Hematopoietic multipotent progenitor cell treated with erythropoietin and hydrocortisone succinate and interleukin-3 and kit ligand, for 6 days (in vitro differentiated cells): ENCODE measurements at regions not wholly inside any gene's neighbourhood (a gene's known extent, or its start where the extent isn't known, plus 50 kb on each side); places are given as distances from the start of the nearest gene placed in this dataset.
A peak's percentile ranks its signal among the peaks of the same experiment; 100 is the strongest.

ENCODE experiments used
- DNase-seq: peaks from one replicate; pipeline ENCODE4 v3.0.0-alpha.2; 2015

DNA sequence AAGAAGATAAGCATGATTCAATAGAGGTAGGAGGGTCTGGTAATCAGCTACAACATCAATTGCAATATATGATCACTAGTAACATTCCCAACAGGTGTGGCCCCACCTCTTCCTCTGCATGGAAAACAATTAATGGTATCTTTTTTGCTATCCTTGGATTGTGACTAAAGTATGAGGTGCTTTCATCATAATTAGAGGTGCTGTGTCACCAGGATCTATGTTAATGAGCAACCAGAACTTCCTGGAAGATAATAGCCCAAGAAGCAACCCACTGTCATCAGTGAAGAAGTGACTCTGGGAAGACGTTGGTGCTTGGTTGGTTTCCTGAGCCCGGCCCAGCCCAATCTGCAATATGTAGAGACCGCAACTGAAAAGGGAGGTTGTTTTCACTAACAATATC, 167.2 kb downstream of the SETD4 start:
- no peak for DNase-seq

DNA sequence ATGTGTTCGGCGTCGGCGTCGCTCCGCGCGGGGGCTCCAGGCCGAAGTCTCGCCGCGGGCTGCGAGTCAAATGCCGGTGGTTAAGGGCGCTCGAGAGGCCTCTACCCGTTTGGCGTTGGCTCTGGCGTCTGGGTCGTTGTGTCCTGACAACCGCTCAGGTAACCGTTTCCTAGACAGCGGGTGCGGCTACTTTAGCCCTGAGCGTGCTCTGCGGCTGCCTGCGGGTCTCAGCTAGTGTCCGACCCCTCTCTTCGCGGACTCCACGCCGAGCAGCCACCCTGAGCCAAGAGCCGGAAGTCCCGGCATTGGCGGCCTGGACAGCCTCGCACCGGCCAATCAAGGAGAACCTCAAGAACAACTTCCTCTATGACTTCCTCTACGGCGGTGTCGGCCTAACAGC, 173.4 kb downstream of the SETD4 start:
- no peak for DNase-seq

DNA sequence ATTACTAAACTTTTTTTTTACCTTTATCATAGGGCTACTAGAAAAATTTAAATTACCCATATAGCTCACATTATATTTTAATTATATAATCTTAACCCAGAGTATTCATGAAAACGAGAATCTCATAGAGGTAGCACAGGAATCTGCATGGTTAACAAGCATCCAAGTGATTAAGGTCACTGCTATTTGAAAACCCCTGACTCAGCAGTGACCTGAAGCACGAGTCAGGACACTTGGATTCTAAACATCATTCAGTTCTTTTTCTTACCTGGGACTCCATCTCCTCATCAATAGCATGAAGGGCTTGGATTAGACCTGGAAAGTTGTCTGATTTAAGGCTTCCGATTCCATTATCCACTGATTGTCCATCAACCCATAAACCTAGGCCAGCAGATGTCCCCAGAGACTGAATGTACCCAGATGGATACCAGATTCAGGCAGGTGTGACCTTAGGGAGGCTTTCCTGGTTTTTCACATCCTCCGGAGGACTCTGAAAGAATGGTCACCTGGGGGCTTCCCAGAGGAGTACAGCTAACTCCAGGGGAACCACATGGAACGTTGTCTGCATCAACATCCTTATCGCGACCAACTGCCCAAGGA, 174.3 kb downstream of the SETD4 start:
- no peak for DNase-seq

DNA sequence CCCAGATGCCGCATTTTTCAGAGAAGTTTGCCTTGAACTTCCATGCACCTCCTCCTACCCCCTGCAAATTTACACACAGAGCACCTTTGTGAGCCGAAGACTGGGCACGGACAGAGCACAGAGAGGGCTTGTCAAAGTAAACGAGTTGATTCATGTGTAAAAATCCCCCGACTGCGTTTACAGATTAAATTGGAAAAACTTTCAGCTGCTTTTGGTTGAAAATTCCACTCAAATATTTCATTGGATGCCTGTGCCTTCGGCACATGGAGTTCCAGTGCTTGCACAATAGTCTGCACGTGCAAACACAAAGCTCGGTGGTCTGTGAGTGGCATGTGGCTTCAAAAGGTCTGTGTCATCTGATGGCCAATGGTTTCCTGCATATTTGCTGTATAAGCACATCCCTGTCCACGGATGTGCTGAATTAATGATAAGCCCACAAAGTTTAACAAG, 177.5 kb downstream of the SETD4 start:
- DNase-seq: no peak

DNA sequence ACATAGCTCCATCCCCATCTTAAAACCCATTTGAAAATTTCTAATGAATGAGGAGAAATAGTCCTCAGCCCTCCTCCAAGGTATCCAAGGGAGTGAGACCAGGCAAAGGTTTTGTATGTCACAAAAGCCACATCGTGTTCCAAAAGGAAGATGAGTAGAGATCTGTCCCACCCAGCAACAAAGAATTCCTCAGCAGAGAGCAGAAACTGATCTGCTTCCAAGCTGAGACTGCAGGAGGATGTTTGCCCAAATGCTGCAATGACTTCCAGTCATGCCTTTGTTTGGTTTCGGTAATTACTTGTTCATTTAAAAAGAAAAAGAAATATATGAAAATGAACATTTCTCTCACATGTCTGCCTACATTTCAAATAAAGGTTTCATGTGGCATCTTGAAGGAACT, 186.9 kb downstream of the SETD4 start:
- DNase-seq: no peak

DNA sequence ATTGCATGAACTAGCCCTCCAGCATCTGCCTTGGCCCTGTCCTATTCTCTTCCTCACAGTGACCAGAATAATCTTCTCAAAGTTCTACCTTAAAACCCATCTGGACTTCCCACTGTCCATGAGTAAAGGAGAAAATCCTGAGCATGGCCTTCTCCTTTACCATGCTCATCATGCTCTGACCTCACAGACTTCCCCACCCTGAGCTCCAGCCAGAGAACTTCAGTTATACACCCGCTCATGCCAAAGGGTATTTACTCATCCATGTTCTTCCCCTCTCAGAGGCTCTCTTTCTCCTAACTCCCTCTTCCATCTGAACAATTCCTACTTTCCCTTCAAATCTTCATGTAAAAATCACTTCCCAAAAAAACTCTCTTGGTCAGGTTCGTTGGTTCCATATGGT, 188.4 kb downstream of the SETD4 start:
- DNase-seq: no peak

DNA sequence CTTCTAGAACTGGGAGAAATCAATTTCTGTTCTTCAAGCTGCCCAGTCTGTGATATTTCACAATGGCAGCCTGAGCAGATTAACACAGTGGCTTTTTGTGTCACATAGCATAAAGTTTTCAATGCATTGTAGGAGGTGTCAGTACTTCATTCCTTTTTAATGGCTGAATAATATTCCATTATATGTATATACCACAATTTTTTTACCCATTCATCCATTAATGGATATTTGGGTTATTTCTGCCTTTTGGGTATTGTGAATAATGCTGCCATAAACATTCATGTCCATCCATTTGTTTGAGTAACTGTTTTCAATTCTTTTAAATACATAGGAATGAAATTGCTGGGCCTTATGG, 191.5 kb downstream of the SETD4 start:
- no peak for DNase-seq

DNA sequence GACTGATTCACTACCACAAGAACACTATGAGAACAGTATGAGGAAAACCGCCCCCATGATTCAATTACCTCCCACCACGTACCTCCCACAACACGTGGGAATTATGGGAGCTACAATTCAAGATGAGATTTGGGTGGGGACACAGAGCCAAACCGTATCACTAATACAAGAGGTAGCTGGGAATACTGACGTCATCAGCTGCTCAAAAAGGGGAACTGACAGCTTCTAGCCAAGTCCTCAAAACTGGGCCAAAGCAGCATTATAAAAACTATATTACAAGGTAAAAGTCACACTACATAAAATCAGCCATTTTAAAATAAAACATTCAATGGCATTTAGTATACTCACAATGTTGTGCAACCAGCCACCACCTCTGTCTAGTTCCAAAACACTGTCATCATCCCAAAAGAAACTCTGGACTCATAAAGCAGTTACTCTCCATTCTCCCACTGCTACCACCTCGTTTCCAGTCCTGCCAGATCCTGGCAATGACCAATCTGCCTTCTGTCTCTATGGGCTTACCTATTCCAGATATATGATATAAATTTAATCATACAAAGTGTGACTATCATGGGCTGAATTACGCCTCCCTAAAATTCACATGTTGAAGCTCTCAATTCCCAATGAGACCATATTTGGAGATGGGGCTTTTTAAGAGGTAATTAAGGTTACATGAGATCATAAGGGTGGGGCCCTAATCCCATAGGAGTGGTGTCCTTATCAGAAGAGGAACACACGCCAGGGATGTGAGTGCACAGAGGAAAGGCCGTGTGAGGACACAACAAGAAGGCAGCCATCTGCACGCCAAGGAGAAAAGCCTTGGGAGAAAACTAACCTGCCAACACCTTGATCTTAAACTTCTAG, 192.1 kb downstream of the SETD4 start:
- DNase-seq: peak; percentile 42

DNA sequence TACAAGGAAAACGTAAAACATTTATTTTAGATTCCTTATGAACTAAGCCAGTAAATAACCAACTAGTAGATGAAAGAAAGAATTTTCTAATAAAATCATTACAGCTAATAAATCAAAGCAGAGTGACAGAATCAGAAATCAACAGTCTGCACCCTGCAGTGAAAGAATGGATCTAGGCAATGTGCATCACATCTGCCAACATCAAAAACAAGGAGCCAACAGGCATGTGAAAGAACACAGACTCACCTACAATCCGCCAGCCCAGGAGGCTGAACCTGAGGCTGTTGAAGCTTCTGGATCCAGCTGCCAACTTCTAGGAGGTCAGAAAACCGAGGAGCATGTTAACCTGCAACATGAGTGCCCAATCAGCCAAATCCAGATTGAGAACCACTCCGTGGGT, 196.3 kb downstream of the SETD4 start:
- no peak for DNase-seq

DNA sequence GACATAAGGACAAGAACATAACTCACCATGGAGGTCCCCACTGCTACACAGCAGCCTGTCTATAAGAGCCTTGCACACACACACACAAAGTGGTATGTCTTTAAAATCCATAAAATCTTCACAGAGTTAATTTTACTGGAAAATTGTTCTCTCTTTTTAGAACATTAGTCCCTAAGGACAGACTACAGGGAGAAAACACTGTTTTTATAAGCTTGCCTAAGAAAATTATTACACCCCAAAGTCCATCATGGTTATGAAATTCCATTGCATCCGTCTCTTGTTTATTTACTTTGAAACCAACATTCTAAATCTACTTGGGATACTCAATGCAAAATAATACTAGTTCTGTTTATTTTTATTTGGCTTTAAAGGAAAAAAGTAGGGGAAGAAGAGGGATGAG, 197.4 kb downstream of the SETD4 start:
- no peak for DNase-seq

DNA sequence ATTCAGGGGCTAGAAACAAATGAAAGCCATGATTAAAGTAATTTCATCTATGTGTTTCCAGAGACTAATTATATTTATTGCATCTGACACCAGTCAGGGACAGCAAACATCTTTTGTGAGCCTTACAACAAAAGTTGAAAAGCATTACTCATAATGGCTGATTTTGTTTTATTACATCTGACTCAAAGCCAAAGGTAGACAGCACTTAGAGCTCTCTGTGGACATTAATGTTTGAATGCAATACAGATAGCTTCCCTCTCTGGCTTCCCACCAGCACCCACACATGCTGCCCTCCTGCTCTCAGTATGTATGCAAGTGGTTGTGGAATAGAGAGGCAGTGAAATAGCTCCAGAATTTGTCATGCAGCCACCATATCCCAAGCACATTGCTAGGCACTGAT, 198.7 kb downstream of the SETD4 start:
- DNase-seq: no peak

DNA sequence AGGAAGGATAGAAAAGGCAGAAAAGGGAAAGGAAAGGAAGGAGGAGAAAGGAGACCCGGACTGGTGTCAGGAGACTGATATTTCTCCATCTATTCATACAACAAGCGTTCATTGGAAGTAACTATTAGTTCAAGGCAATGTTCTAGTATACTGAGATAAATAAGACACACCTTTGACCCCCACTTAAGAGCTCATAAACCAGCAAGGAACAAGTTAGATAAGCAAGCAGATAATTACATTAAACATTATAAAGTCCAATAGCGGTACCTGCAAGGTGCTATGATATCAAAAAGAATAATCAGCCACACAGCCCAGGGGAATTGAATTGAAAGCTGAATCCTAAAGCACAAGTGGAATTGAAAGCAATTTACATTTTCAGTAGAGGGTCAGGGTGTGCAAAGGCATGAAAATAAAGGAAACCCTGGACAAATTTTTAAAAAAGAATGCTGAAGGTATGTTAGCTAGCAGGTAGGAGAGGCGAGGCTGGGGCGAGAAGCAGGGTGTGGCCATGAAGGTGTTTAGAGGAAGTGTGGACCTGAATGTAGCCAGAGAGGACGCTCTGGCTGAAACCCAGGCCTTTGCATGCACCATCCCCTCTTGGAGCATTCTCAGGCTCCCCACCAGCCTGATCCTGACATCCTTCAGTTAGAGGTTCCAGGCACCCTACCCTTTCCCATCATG, 200.0 kb downstream of the SETD4 start:
- no peak for DNase-seq

DNA sequence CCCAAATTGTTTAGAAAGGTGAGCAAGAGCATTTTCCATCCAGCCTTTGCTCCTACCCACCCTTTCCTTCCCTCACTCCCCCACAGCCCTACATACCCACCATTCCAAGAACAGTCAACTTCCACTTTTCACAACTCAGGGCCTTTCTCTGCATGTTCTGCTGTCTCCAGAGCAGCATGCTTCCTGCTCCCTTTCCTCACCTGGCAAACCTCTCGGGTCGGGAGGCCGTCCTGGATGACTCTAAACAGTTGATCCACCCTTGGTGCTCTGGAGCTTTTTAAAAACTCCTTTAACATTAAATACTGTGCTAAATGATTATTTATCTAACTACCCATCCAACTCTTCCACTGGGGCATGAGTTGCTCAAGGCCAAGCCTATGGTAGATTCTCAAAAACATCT, 200.6 kb downstream of the SETD4 start:
- no peak for DNase-seq

DNA sequence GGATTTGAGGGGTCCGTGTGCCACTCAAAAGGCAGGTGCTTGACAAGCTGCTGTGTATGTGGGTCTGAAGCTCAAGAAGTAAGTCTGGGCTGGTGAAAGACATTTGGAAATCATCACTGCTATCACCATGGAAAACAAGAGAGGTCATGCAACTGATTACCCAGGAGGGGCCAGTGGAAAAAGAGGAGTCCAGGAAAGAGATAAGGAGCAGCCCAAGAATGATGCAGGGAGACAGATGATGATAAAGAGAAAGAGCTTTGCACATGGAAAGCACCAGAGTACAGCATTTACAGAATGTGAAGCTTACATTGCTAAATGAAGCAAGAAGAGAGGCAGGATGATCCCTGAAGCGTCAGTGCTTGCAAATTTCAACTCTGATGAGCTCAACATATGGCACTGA, 203.2 kb downstream of the SETD4 start:
- no peak for DNase-seq

DNA sequence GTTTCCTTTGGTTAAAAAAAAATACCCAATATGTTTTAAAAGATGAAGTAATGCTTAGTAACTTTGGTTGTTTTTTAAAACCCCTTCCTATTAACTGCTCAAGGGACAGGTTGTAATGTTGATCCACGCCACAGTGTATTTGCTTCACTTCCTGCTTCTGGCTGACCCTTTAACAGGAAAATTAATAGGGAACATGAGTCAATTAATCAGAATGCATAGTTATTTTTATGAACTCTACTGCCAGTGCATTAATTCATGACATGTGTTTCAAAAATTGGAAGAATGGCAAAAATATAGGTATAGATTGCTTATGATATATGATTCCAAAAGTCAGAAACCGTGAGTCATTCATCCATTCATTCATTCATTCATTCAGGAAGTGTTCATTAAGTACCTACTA, 204.8 kb downstream of the SETD4 start:
- DNase-seq: no peak

DNA sequence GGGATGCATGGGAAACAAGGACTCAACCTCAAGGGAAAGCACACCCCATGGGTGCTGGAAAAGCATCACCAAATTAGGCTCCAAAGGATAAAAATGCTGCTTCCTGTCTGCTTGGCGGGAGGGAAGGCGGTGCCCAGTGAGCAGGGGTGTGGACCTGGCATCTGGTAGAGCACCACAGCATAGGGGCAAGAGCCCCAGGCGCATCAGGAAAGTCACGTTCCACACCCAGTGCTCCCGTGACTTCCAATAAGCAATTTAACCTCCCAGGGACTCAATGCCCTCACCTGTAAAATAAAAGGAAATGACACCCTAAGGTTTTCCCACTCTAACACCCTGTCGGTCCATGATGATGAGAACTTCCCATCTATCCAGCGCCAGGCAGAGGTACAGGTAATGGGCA, 206.0 kb downstream of the SETD4 start:
- DNase-seq: no peak

DNA sequence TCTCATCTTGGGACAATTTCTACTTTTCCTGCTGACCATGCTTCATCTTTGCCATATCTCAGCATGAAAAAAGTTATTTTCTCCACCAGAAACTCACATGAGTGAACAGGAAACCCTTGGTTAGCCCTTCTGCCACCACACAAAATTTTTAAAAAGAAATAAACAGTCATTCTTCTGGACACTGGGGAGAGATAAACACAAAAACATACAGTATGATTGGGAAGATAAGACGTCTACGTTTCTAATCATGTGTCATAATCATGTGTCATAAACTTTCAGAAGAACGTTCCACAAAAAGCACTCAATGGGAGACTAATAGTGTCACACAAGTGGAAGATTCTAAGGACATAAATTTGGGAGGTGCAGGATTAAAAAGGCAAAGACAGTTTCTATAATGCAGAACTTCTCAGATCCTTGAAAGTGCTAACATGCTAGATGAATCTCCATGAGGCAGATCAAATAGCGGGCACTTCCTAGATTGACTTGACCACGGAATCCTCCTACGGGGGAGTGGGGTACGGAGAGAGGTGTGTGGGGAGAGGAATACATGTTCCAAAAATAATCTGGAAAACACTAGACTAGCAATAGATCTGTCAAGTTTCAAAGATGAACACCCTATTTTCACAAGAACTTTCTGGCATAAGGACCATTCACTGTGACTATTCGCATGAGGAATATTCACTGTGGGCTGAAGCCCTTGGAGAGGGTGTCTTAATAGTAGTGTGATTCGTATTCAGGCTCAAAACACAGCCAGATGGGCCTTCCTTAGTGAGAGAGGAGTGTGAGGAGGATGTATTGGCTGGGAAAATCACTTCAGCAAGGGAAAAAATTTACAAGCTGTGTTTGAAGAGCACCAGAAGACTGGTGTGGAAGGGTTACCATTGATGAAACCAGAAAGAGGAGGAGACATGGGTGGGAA, 206.7 kb downstream of the SETD4 start:
- no peak for DNase-seq

DNA sequence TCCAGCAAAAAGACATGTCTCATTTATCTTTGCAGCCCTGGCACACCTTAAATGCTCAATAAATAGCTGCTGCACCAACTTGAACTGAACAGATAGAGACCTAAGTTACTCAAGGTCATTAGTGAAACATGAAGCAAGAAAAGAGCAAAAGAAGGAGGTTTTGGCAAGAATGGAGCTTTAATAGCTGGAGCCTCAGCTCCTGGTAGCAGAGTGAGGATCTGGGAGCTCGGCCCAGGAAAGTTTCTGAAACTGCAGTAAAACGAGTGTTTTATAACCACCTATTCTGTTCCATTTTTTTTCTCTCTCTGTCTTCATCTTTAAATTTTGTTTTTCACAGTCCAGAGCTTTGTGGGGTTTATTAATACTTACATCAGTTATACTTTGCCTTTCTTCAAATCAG, 207.5 kb downstream of the SETD4 start:
- DNase-seq: no peak

DNA sequence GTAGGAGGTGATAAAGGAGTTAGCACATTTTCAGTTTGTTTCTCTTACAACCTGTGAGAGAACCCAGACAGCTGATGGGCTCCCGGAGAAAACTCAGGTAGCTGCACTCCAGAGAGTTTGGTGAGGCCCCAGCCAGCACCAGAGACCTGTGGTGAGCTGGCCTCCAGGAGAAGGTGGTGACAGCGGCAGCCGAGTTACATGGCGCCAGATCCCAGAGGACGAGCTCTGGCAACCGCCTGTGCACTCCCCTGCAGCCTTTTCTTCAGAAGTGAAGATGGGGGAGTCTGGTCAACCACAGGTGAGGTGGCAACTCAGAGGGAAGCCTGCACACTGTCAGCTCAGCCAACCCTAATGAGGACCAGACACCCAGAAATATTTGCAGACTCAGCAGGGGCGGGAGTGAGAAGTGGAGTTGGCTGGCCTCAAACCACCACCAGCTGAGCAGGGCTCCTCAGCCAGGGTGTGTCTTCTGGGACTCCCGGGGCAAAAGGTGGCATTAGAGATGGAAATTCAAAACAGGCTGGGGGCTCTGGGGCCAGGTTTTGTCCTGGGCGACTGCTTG, 209.7 kb downstream of the SETD4 start:
- DNase-seq: no peak

DNA sequence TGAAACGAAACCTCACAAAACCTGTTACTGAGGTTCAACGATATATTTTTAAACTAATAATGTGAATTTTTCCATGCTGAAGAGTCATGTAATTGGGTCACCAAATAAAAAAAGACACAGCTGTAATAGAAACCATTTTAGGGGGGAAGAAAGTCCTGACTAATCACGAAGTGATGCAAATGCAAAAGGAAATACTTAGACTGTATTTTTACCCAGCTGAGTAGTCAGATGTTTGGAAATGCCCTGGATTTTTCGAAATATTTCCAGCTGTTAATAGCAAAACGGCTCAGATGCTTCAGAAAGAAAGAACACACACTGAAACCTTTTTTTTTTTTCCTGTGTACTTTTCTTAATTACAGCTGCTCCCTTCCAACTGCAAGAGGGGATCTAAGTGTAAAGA, 210.3 kb downstream of the SETD4 start:
- DNase-seq: no peak

DNA sequence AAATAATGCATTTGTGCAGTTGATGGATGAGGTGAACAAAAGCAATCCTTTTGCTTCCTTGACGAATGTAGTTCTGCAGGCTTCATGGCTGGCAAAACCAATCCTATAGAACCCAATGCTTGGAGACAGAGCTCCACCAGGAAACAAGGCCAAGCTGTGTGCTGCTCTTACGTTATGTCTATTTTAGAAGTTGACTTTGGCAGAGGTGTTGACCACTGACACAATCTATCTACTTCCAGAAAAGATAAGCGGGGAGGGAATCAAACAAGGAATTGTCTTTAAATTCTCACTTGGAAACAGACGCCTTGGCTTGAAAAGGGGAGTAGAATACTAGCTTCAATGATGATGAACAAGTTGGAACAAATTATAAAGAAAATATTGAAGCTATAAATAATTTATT, 211.2 kb downstream of the SETD4 start:
- DNase-seq: no peak

DNA sequence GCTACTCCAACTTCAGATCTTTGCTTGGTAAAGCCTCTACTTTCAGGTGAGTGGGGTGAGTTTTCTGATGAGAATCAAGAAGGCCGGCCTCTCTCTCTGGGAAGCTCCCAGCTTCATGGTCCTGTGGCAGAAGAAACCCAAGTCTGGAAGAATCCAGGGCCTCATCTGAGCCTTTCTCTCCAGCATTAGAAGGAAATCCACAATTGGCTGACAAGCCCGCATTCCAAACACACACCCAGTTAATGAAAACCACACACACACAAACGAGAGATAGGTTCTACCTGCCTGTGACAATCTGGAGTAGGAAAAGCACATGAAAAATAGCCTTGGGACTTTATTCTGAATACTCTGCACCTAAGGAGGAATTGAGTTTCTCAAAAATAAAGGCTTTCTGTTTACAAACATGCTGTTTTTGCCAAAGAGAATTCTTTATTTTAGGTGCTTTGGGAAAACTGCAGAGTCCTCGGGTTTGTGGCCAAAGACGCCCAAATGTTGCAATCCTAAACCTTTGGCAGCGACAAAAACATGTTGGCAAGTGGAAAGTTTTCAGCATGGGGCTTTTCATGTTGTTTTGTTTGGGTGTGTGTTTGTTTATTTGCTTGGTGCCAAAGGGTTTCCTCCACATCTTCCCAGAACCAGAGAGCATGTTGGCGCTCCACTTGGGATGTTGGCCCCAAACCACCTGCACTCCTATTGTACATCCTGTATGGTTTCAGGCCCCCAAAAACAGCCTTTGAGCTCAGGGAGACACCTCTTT, 216.2 kb downstream of the SETD4 start:
- no peak for DNase-seq
